ENCODE measurements at regions not wholly inside any gene's neighbourhood (a gene's known extent, or its start where the extent isn't known, plus 50 kb on each side); places are given as distances from the start of the nearest gene placed in this dataset.

GRCh38 chr9:14466429-14466818, 152.5 kb upstream of the NFIB start:
- Histone ChIP-seq H3K4me1 (ENCODE audit: insufficient read depth) (peaks cover 17% of the 10 kb centered on the region), H4K20me1 (replicated peaks; ENCODE audit: insufficient read depth) (no peaks in the 10 kb centered on the region), H3K36me3 (ENCODE audit: insufficient read depth) (no peaks in the 10 kb centered on the region), H3K27me3 (ENCODE audit: insufficient read depth) (no peaks in the 10 kb centered on the region), H3F3A (replicated peaks; ENCODE audit: low read depth) (no peaks in the 10 kb centered on the region), H3K9me2 (ENCODE audit: insufficient read depth) (peaks cover 3% of the 10 kb centered on the region; the same call in 1 of the 2 replicates), H3K27ac (ENCODE audit: low read depth) (no peak overlapping the region), H2AFZ (peak overlapping the region; percentile 90), H3K4me2 (no peak overlapping the region), H3K4me3 (no peak overlapping the region), H3K79me2 (replicated peaks; ENCODE audit: insufficient read depth) (no peaks in the 10 kb centered on the region)
- Mint-ChIP-seq H3K36me3 (ENCODE audit: low read depth) (no peaks in the 10 kb centered on the region), H3K4me1 (peaks cover 20% of the 10 kb centered on the region), H3K27me3 (ENCODE audit: insufficient read depth, low read depth, poor library complexity) (peaks cover 8% of the 10 kb centered on the region), H3K4me3 (no peak overlapping the region), H3K27ac (no peak overlapping the region), H3K9me3 (no peaks in the 10 kb centered on the region)
- DNase-seq (ENCODE audit: low spot score) (peak; percentile 11), ATAC-seq (peak; percentile 91)
- no peak for TF ChIP-seq POLR2AphosphoS5 (IDR thresholded peaks at IDR 0.05; ENCODE audit: low read depth)
- peak in 1 of 2 experiments; percentile 8; a peak in 1 of 4 replicates for TF ChIP-seq CTCF (conservative IDR thresholded peaks at IDR 0.05; ENCODE audit: low read depth in 2 of 2)
- no peak for TF ChIP-seq STAT1 (IDR thresholded peaks at IDR 0.05; ENCODE audit: unreplicated experiment)
- no peak for TF ChIP-seq NANOG (IDR thresholded peaks at IDR 0.05; ENCODE audit: borderline replicate concordance)
- peak; percentile 67 for TF ChIP-seq ZNF462 (CRISPR knock-in tag; IDR thresholded peaks at IDR 0.05)
- TF ChIP-seq, protein P1, sequence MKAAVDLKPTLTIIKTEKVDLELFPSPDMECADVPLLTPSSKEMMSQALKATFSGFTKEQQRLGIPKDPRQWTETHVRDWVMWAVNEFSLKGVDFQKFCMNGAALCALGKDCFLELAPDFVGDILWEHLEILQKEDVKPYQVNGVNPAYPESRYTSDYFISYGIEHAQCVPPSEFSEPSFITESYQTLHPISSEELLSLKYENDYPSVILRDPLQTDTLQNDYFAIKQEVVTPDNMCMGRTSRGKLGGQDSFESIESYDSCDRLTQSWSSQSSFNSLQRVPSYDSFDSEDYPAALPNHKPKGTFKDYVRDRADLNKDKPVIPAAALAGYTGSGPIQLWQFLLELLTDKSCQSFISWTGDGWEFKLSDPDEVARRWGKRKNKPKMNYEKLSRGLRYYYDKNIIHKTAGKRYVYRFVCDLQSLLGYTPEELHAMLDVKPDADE (IDR thresholded peaks at IDR 0.05) = no peak
- TF ChIP-seq EZH2phosphoT487 (IDR thresholded peaks at IDR 0.05; ENCODE audit: unreplicated experiment) = no peak
